Subcutaneous abdominal adipose tissue (tissue), 5 donors: ENCODE measurements at regions not wholly inside any gene's neighbourhood (a gene's known extent, or its start where the extent isn't known, plus 50 kb on each side); places are given as distances from the start of the nearest gene placed in this dataset.

Source experiments
- H3K27ac ChIP-seq: one replicate; pipeline ENCODE4 v1.7.0; 2013; ENCODE audit warnings: low read depth, mild to moderate bottlenecking, inconsistent platforms, low read length, moderate library complexity
- H3K27me3 ChIP-seq, 5 donors: one replicate each; pipeline ENCODE4 v1.7.0; 2013; ENCODE audit warnings: low read length in 5 of 5, inconsistent platforms in 1 of 5; ENCODE audit not compliant: control insufficient read depth in 5 of 5, insufficient read depth in 4 of 5
- H3K36me3 ChIP-seq, 5 donors: one replicate each; pipeline ENCODE4 v1.7.0; 2013; ENCODE audit warnings: low read length in 5 of 5; ENCODE audit not compliant: control insufficient read depth in 5 of 5, insufficient read depth in 5 of 5
- H3K4me1 ChIP-seq, 5 donors: one replicate each; pipeline ENCODE4 v1.7.0; 2013; ENCODE audit warnings: low read length in 5 of 5, mild to moderate bottlenecking in 3 of 5, moderate library complexity in 1 of 5; ENCODE audit not compliant: control insufficient read depth in 5 of 5, insufficient read depth in 5 of 5
- H3K4me3 ChIP-seq, 5 donors: one replicate each; pipeline ENCODE4 v1.7.0; 2013; ENCODE audit warnings: low read length in 5 of 5, low read depth in 1 of 5
- H3K9ac ChIP-seq, 5 donors: one replicate each; pipeline ENCODE4 v1.7.0; 2013; ENCODE audit warnings: low read length in 5 of 5, mild to moderate bottlenecking in 4 of 5, moderate library complexity in 3 of 5
- H3K9me3 ChIP-seq, 5 donors: one replicate each; pipeline ENCODE4 v1.7.0; 2013; ENCODE audit warnings: low read length in 5 of 5; ENCODE audit not compliant: control insufficient read depth in 5 of 5
- donor health status: healthy.
- donor health status: healthy.
- donor health status: healthy.
- donor health status: healthy.
- donor health status: healthy.

DNA sequence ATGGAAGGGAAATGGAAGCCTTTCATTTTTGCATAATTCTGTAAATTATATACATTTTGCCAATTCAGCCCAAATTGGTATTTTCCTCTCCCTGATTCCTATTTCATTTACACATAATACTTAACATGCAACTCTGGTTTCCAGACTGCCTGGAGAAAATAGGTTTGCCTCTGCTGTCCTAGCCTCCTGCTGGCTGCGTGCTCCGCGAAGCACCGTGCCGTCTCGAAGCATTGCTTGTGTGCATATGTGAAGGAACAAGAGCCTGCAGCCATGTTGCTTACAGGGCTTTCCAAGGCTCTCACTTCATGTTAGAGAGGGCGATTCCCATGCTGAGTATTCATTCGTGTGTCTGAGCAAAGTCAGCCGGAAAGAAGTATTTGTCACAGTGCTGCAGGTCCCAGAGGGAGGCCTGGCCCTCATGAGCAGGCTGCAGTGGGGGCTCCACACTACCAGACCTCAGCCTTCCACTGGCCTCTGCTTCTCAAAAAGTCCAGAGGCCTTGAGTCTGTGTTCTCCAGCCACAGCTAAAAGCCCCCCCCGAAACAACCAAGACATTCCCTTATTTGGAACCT lies 66.5 kb downstream of the CLRN3 start:
- no peak overlapping the region for H3K9ac ChIP-seq
- H3K9me3 ChIP-seq, result peaks cover 3 to 15% (median 12%) of the 10 kb centered on the region in 5 donors
- no peak overlapping the region for H3K27ac ChIP-seq
- no peaks in the 10 kb centered on the region for H3K36me3 ChIP-seq
- no peak overlapping the region for H3K4me3 ChIP-seq
- peaks cover 0 to 3% (median 0%) of the 10 kb centered on the region in 5 donors for H3K4me1 ChIP-seq
- peaks cover 0 to 3% (median 2%) of the 10 kb centered on the region in 5 donors for H3K27me3 ChIP-seq

DNA sequence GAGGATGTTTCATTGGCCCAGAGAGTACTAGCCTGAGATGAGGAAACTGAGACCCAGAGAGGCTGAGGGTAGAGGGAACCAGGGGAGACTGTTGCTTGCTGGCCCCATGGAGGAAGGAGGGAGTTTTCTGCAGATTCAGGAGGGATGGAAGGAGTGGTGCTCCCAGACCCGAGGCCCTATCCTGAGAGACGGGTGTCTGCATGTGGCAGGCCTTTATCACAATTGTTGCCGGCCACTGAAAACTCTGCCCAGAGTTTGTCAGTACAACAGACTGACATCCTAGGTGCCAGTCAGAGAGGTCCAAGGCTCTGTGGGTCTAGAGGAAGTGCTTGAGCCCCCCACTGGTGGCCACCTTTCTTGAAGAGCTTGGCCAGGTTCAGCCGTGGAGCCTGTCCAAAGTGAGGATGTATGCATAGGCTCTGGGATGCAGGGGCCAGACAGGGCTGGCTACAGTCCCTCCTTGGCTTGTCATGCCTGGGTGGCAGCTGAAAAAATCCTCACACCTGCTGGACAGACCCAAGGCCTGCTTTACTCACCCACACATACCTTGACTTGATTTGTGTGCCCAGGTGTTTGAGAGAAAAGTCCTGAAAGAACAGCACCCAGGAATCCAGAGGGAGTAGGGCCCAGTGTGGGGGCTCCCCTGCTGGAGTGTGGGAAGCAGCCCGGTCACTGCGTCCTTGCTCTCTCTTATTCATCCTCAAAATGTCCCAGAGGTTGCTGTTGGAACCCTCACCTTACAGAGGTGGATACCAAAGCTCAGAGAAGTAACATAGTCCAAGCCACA lies 65.2 kb downstream of the CLRN3 start:
- H3K9me3 ChIP-seq, result peaks cover 3 to 11% (median 7%) of the 10 kb centered on the region in 5 donors
- peaks cover 0 to 3% (median 0%) of the 10 kb centered on the region in 5 donors for H3K4me1 ChIP-seq
- no peaks in the 10 kb centered on the region for H3K36me3 ChIP-seq
- peaks cover 0 to 4% (median 2%) of the 10 kb centered on the region in 5 donors for H3K27me3 ChIP-seq
- no peak overlapping the region for H3K4me3 ChIP-seq
- H3K9ac ChIP-seq, result no peak overlapping the region
- no peak overlapping the region for H3K27ac ChIP-seq
